A549 (cell line): ENCODE measurements at regions not wholly inside any gene's neighbourhood (a gene's known extent, or its start where the extent isn't known, plus 50 kb on each side); places are given as distances from the start of the nearest gene placed in this dataset.

Experiments
- ATAC-seq, 2 experiments: fragments of 200-7000 bp in 1 of 2; fragments of >200 bp in 1 of 2; cut with Nextera tagmentation in 1 of 2; cut with Tn5 transposase in 1 of 2; 3 replicates each; pipeline versions ENCODE4 v1.8.0 to v1.9.1; 2018 to 2020; ENCODE audit warnings: mild to moderate bottlenecking in 1 of 2, moderate library complexity in 1 of 2
- CTCF ChIA-PET: fragments of 300-600 bp; sonication (Branson Sonifier 250); formaldehyde crosslinking; extraction: SDS; loops from one replicate; lab custom pipeline; 2021; ENCODE audit warnings: antibody characterized with exemption, inconsistent platforms; lab: Yijun Ruan, JAX
- POLR2A ChIA-PET: fragments of 350-600 bp; formaldehyde crosslinking; extraction: SDS; loops from one replicate; lab custom pipeline; 2021; ENCODE audit warnings: antibody characterized with exemption, inconsistent platforms; lab: Yijun Ruan, JAX
- DNase-seq, 2 experiments: peaks; one replicate each; pipeline versions ENCODE4 v3.0.0 to v3.0.0-alpha.2; 2011 to 2016; ENCODE audit warnings: low read depth in 1 of 2, low spot score in 1 of 2
- FAIRE-seq: peaks from 2 replicates; lab custom pipeline; 2011; peaks lifted over from hg19 to GRCh38; lab: Jason Lieb, UNC
- H3K27ac ChIP-seq, 2 experiments: fragments of >200 bp; sonication (Bioruptor Twin); formaldehyde crosslinking; 3 replicates each; pipeline ENCODE4 v1.5.1; 2016 to 2017
- H3K4me1 ChIP-seq: fragments of >200 bp; sonication (Bioruptor Twin); formaldehyde crosslinking; 3 replicates; pipeline ENCODE4 v1.6.1; 2016
- H3K4me2 ChIP-seq: fragments of >200 bp; sonication (Bioruptor Twin); formaldehyde crosslinking; 3 replicates; pipeline ENCODE4 v1.6.1; 2016
- H3K4me3 ChIP-seq: fragments of >200 bp; sonication (Bioruptor Twin); formaldehyde crosslinking; 3 replicates; pipeline ENCODE4 v1.5.1; 2016
- H3K9me3 ChIP-seq: fragments of >200 bp; sonication (Bioruptor Twin); formaldehyde crosslinking; 3 replicates; pipeline ENCODE4 v1.6.1; 2016
- CBX8 ChIP-seq: fragments of 200-600 bp; sonication (generic); IDR thresholded peaks from 2 replicates; pipeline ENCODE4 v1.6.1; 2016
- CEBPB ChIP-seq, 2 experiments: fragments of >200 bp in 1 of 2; sonication (Bioruptor Twin) in 1 of 2; formaldehyde crosslinking in 1 of 2; IDR thresholded peaks; 2 replicates each; pipeline ENCODE4 v1.6.1; 2012 to 2016
- EHMT2 ChIP-seq: fragments of 200-600 bp; sonication (generic); IDR thresholded peaks from 2 replicates; pipeline ENCODE4 v1.6.1; 2016; ENCODE audit warnings: antibody characterized with exemption, low read depth, mild to moderate bottlenecking, moderate library complexity
- ESRRA ChIP-seq: fragments of 150-350 bp; IDR thresholded peaks from 2 replicates; pipeline ENCODE4 v1.6.1; 2014; ENCODE audit warnings: mild to moderate bottlenecking, low read length, borderline replicate concordance
- FOXS1 ChIP-seq: fragments of 250-450 bp; sonication (Bioruptor Pico); IDR thresholded peaks from 2 replicates; pipeline ENCODE4 v1.5.0; 2020; ENCODE audit warnings: mild to moderate bottlenecking, moderate library complexity
- GATA3 ChIP-seq: IDR thresholded peaks from 2 replicates; pipeline ENCODE4 v1.6.1; 2012; ENCODE audit warnings: borderline replicate concordance
- HDAC2 ChIP-seq: fragments of 200-600 bp; sonication (generic); IDR thresholded peaks from 2 replicates; pipeline ENCODE4 v1.6.1; 2016
- HEYL ChIP-seq: fragments of 250-450 bp; sonication (Bioruptor Pico); IDR thresholded peaks from 2 replicates; pipeline ENCODE4 v1.8.0; 2021; ENCODE audit warnings: mild to moderate bottlenecking, moderate library complexity
- HOXB13 ChIP-seq: fragments of 250-450 bp; sonication (Bioruptor Pico); IDR thresholded peaks from 2 replicates; pipeline ENCODE4 v1.5.0; 2020; ENCODE audit warnings: low read depth, mild to moderate bottlenecking, moderate library complexity
- HOXB5 ChIP-seq: fragments of 250-450 bp; sonication (Bioruptor Pico); IDR thresholded peaks from 2 replicates; pipeline ENCODE4 v1.5.0; 2020; ENCODE audit warnings: mild to moderate bottlenecking, moderate library complexity
- KDM5A ChIP-seq: fragments of 200-600 bp; sonication (generic); IDR thresholded peaks from 2 replicates; pipeline ENCODE4 v1.6.1; 2016; ENCODE audit warnings: antibody characterized with exemption, mild to moderate bottlenecking
- MAFK ChIP-seq: fragments of 450-650 bp; IDR thresholded peaks from 2 replicates; pipeline ENCODE4 v1.6.1; 2014; ENCODE audit not compliant: partially characterized antibody
- MYC ChIP-seq: IDR thresholded peaks from 2 replicates; pipeline ENCODE4 v1.6.1; 2012; ENCODE audit warnings: mild to moderate bottlenecking, inconsistent platforms, low read length, improper control_type of control experiment, borderline replicate concordance
- NFE2L2 ChIP-seq: fragments of 150-350 bp; conservative IDR thresholded peaks from 2 replicates; pipeline ENCODE4 v1.6.1; 2014; ENCODE audit warnings: low read length
- NPAS2 ChIP-seq: fragments of 250-450 bp; sonication (Bioruptor Pico); IDR thresholded peaks from 2 replicates; pipeline ENCODE4 v1.8.0; 2022; ENCODE audit warnings: mild to moderate bottlenecking, moderate library complexity, borderline replicate concordance
- NR3C1 ChIP-seq: fragments of >200 bp; sonication (Bioruptor Twin); formaldehyde crosslinking; IDR thresholded peaks from 3 replicates; pipeline ENCODE4 v1.6.1; 2017
- PHF8 ChIP-seq: fragments of 200-600 bp; sonication (generic); IDR thresholded peaks from 2 replicates; pipeline ENCODE4 v1.6.1; 2016; ENCODE audit warnings: low read depth, mild to moderate bottlenecking, antibody characterized with exemption, moderate library complexity, borderline replicate concordance
- POLR2A ChIP-seq: IDR thresholded peaks from 2 replicates; pipeline ENCODE4 v1.6.1; 2012; ENCODE audit warnings: mild to moderate bottlenecking, low read length
- RAD21 ChIP-seq, 2 experiments: fragments of >200 bp in 1 of 2; sonication (Bioruptor Twin) in 1 of 2; formaldehyde crosslinking in 1 of 2; IDR thresholded peaks in 1 of 2; conservative IDR thresholded peaks in 1 of 2; 2 replicates in 1 of 2; 3 replicates in 1 of 2; pipeline ENCODE4 v1.6.1; 2012 to 2018; ENCODE audit warnings: inconsistent platforms in 1 of 2
- RARB ChIP-seq: fragments of 250-450 bp; sonication (Bioruptor Pico); IDR thresholded peaks from 2 replicates; pipeline ENCODE4 v1.8.0; 2021; ENCODE audit warnings: mild to moderate bottlenecking, moderate library complexity
- RCOR1 ChIP-seq: fragments of 150-350 bp; IDR thresholded peaks from 2 replicates; pipeline ENCODE4 v1.6.1; 2014; ENCODE audit warnings: antibody characterized with exemption, low read length, low read depth
- RFX5 ChIP-seq: fragments of 450-650 bp; IDR thresholded peaks from 2 replicates; pipeline ENCODE4 v1.7.1; 2014; ENCODE audit warnings: antibody characterized with exemption, mild to moderate bottlenecking, moderate library complexity
- RNF2 ChIP-seq: fragments of 200-600 bp; sonication (generic); IDR thresholded peaks from 2 replicates; pipeline ENCODE4 v1.6.1; 2016; ENCODE audit warnings: low read depth, mild to moderate bottlenecking, antibody characterized with exemption, moderate library complexity, borderline replicate concordance
- TP53 ChIP-seq: fragments of 250-450 bp; sonication (Bioruptor Pico); IDR thresholded peaks from 2 replicates; pipeline ENCODE4 v1.5.0; 2021; ENCODE audit warnings: mild to moderate bottlenecking, moderate library complexity
- ZC3H11A ChIP-seq: fragments of 450-650 bp; IDR thresholded peaks from 2 replicates; pipeline ENCODE4 v1.6.1; 2014; ENCODE audit warnings: antibody characterized with exemption, mild to moderate bottlenecking
- ZFP36 ChIP-seq: fragments of 450-650 bp; IDR thresholded peaks from 2 replicates; pipeline ENCODE4 v1.6.1; 2014; ENCODE audit warnings: borderline replicate concordance; ENCODE audit not compliant: partially characterized antibody
- ZSCAN20 ChIP-seq: fragments of 250-450 bp; sonication (Bioruptor Pico); IDR thresholded peaks from 2 replicates; pipeline ENCODE4 v1.8.0; 2022; ENCODE audit warnings: mild to moderate bottlenecking, moderate library complexity
- WGBS: methylation state at CpG from one replicate; pipeline ENCODE4 v1.1.6; 2017; ENCODE audit errors: missing lambda C conversion rate; 5-methylcytosine and 5-hydroxymethylcytosine counted together
- TF ChIP-seq, protein P1 (sequence below): IDR thresholded peaks from 2 replicates; pipeline ENCODE4 v1.6.1; 2012
- TF ChIP-seq, protein P2 (sequence below): fragments of 200-600 bp; sonication (generic); IDR thresholded peaks from 2 replicates; pipeline ENCODE4 v1.6.1; 2016; ENCODE audit warnings: antibody characterized with exemption, mild to moderate bottlenecking, moderate library complexity
- TF ChIP-seq, protein P3 (sequence below): fragments of >200 bp; sonication (Bioruptor Twin); formaldehyde crosslinking; IDR thresholded peaks from 3 replicates; pipeline ENCODE4 v1.6.1; 2016
- TF ChIP-seq, protein P4 (sequence below): fragments of 150-350 bp; IDR thresholded peaks from 2 replicates; pipeline ENCODE4 v1.6.1; 2014; ENCODE audit warnings: low read depth, mild to moderate bottlenecking, low read length

DNA sequence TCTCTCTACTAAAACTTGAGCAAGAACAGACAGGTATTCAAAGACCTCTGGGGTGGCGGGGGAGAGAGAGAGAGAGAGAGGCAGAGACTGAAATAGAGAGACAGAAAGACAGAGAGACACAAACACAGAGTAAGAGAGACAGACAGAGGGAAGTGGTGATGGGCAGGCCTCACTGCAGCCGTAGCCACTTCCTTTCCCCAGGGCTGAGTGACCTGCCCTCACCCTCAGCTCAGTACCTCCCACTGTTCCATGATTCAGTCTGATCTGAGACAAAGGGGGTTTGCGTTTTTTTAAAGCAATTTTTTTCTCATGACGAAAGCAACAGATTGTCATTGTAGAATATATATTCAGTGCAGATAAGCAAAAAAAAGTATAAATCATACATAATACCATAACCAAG lies 607.9 kb upstream of the B3GAT1 start:
- Histone ChIP-seq H3K4me3 (no peak overlapping the region), H3K4me1 (no peaks in the 10 kb centered on the region), H3K27ac (no peak overlapping the region), H3K4me2 (no peak overlapping the region)
- DNase-seq, result no peak
- no peak for FAIRE-seq
- ChIA-PET POLR2A (no interaction called here), CTCF (no interaction called here)
- WGBS, result 10% methylated on average over 4 of the region's 4 CpGs
- no peak for ATAC-seq
- TF ChIP-seq KDM5A (no peak), MAFK (no peak), GATA3 (no peak), RNF2 (no peak), RARB (CRISPR knock-in tag) (no peak), RFX5 (no peak), PHF8 (no peak), NR3C1 (no peak), CEBPB (IDR thresholded peaks at IDR 0.05) (no peak), HDAC2 (no peak), HOXB5 (CRISPR knock-in tag) (no peak), RAD21 (conservative IDR thresholded peaks at IDR 0.05 in 1 of 2, IDR thresholded peaks at IDR 0.05 in 1 of 2) (no peak), NFE2L2 (no peak), HOXB13 (CRISPR knock-in tag) (no peak), RCOR1 (no peak), ZC3H11A (no peak)
- TF ChIP-seq, protein P1, sequence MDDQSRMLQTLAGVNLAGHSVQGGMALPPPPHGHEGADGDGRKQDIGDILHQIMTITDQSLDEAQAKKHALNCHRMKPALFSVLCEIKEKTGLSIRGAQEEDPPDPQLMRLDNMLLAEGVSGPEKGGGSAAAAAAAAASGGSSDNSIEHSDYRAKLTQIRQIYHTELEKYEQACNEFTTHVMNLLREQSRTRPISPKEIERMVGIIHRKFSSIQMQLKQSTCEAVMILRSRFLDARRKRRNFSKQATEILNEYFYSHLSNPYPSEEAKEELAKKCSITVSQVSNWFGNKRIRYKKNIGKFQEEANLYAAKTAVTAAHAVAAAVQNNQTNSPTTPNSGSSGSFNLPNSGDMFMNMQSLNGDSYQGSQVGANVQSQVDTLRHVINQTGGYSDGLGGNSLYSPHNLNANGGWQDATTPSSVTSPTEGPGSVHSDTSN, result no peak
- TF ChIP-seq, all 56 proteins: peak for 0
- H3K9me3 ChIP-seq, result no peaks in the 10 kb centered on the region

DNA sequence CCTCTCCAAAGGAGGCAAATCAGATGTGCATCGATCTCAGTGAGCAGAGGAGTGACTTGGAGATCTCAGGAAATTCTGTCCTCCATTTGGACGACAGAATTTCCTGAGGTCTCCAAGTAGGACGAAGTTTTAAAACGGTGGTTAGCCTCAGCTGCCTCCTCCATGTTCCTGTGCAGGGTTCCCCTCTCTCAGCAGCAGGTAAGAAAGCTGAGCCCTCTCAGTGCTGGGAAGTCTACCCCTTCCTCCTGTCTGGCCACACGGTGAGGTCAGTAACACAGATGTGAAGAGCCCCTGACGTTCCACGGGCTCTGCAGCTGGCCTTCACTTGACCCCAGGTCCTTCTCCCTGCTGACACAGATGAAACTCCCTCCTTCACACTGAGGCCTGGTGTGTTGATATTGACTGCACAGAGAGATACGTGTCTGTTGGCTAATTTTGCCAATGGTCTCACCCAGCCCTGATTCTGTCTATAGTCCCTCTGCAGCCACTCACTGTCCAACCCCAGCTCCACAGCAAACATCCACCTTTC lies 607.4 kb upstream of the B3GAT1 start:
- Histone ChIP-seq H3K4me3 (no peak overlapping the region), H3K4me2 (no peak overlapping the region), H3K27ac (no peak overlapping the region), H3K9me3 (no peaks in the 10 kb centered on the region), H3K4me1 (no peaks in the 10 kb centered on the region)
- CTCF ChIA-PET, result no interaction called here
- POLR2A ChIA-PET, result no interaction called here
- 0% methylated on average over 4 of the region's 8 CpGs for WGBS
- no peak for ATAC-seq
- TF ChIP-seq GATA3 (no peak), HEYL (no peak)
- FAIRE-seq, result no peak
- no peak for DNase-seq

DNA sequence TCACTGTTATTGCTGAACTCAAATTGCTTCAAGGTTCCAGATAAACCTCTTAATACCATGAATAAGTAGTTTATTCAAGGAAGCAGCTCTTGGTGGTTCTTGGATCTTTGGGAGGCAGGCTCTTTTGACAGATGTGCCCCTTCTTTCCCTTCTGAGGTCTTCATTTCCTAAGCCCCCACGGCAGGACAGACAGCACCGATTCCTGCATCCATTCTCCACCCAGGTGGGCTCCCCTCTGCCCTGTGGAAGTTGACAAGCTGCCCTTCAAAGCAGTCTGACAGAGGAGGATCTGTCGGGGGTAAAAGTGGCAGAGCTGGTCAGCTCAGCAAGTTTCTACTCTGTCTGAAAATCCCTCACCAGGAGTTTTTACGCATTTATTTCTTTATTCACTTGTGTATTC lies 605.3 kb upstream of the B3GAT1 start:
- Histone ChIP-seq H3K4me1 (no peaks in the 10 kb centered on the region), H3K27ac (no peak overlapping the region), H3K9me3 (no peaks in the 10 kb centered on the region), H3K4me3 (no peak overlapping the region), H3K4me2 (no peak overlapping the region)
- ChIA-PET POLR2A (no interaction called here), CTCF (no interaction called here)
- 0% methylated on average over 4 of the region's 4 CpGs for WGBS
- DNase-seq (no peak), ATAC-seq (no peak), FAIRE-seq (no peak)
- TF ChIP-seq CEBPB (IDR thresholded peaks at IDR 0.05) (no peak), POLR2A (no peak), HOXB5 (CRISPR knock-in tag) (no peak), EHMT2 (no peak), HDAC2 (no peak), NPAS2 (no peak), MYC (no peak), TP53 (no peak), RARB (CRISPR knock-in tag) (no peak), ZSCAN20 (no peak), RAD21 (conservative IDR thresholded peaks at IDR 0.05 in 1 of 2, IDR thresholded peaks at IDR 0.05 in 1 of 2) (no peak), FOXS1 (CRISPR knock-in tag) (no peak), ZFP36 (no peak), CBX8 (no peak), ESRRA (no peak)
- TF ChIP-seq, protein P2, sequence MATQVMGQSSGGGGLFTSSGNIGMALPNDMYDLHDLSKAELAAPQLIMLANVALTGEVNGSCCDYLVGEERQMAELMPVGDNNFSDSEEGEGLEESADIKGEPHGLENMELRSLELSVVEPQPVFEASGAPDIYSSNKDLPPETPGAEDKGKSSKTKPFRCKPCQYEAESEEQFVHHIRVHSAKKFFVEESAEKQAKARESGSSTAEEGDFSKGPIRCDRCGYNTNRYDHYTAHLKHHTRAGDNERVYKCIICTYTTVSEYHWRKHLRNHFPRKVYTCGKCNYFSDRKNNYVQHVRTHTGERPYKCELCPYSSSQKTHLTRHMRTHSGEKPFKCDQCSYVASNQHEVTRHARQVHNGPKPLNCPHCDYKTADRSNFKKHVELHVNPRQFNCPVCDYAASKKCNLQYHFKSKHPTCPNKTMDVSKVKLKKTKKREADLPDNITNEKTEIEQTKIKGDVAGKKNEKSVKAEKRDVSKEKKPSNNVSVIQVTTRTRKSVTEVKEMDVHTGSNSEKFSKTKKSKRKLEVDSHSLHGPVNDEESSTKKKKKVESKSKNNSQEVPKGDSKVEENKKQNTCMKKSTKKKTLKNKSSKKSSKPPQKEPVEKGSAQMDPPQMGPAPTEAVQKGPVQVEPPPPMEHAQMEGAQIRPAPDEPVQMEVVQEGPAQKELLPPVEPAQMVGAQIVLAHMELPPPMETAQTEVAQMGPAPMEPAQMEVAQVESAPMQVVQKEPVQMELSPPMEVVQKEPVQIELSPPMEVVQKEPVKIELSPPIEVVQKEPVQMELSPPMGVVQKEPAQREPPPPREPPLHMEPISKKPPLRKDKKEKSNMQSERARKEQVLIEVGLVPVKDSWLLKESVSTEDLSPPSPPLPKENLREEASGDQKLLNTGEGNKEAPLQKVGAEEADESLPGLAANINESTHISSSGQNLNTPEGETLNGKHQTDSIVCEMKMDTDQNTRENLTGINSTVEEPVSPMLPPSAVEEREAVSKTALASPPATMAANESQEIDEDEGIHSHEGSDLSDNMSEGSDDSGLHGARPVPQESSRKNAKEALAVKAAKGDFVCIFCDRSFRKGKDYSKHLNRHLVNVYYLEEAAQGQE, result no peak
- TF ChIP-seq, protein P3, sequence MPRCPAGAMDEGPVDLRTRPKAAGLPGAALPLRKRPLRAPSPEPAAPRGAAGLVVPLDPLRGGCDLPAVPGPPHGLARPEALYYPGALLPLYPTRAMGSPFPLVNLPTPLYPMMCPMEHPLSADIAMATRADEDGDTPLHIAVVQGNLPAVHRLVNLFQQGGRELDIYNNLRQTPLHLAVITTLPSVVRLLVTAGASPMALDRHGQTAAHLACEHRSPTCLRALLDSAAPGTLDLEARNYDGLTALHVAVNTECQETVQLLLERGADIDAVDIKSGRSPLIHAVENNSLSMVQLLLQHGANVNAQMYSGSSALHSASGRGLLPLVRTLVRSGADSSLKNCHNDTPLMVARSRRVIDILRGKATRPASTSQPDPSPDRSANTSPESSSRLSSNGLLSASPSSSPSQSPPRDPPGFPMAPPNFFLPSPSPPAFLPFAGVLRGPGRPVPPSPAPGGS, result no peak
- TF ChIP-seq, protein P4, sequence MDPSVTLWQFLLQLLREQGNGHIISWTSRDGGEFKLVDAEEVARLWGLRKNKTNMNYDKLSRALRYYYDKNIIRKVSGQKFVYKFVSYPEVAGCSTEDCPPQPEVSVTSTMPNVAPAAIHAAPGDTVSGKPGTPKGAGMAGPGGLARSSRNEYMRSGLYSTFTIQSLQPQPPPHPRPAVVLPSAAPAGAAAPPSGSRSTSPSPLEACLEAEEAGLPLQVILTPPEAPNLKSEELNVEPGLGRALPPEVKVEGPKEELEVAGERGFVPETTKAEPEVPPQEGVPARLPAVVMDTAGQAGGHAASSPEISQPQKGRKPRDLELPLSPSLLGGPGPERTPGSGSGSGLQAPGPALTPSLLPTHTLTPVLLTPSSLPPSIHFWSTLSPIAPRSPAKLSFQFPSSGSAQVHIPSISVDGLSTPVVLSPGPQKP, result no peak
